Thymus (tissue), 11 donors: ENCODE measurements at regions not wholly inside any gene's neighbourhood (a gene's known extent, or its start where the extent isn't known, plus 50 kb on each side); places are given as distances from the start of the nearest gene placed in this dataset.

Experiments
- DNase-seq, 9 donors: peaks; one replicate each; pipeline ENCODE4 v3.0.0-alpha.2; 2013; ENCODE audit warnings: low spot score in 9 of 9, low read depth in 6 of 9, missing footprints in 1 of 9
- H3K27ac ChIP-seq, 2 donors: one replicate each; pipeline ENCODE4 v1.5.1; 2013; ENCODE audit warnings: control low read depth in 1 of 2, low read depth in 1 of 2, low read length in 1 of 2, mild to moderate bottlenecking in 1 of 2, moderate library complexity in 1 of 2
- H3K27me3 ChIP-seq, 2 donors: one replicate each; pipeline ENCODE4 v1.5.1; 2013; ENCODE audit warnings: low read length in 1 of 2; ENCODE audit not compliant: control insufficient read depth in 2 of 2, insufficient read depth in 1 of 2
- H3K36me3 ChIP-seq, 2 donors: one replicate each; pipeline ENCODE4 v1.5.1; 2013; ENCODE audit warnings: low read length in 1 of 2, mild to moderate bottlenecking in 1 of 2, moderate library complexity in 1 of 2; ENCODE audit not compliant: control insufficient read depth in 2 of 2, insufficient read depth in 2 of 2
- H3K4me1 ChIP-seq, 2 donors: one replicate each; pipeline ENCODE4 v1.5.1; 2013; ENCODE audit warnings: low read length in 2 of 2; ENCODE audit not compliant: control insufficient read depth in 2 of 2, insufficient read depth in 2 of 2
- H3K4me3 ChIP-seq, 2 donors: one replicate each; pipeline ENCODE4 v1.5.1; 2013; ENCODE audit warnings: low read length in 2 of 2, control low read depth in 1 of 2, mild to moderate bottlenecking in 1 of 2
- H3K9me3 ChIP-seq, 2 donors: one replicate each; pipeline ENCODE4 v1.5.1; 2013; ENCODE audit warnings: low read length in 1 of 2, mild to moderate bottlenecking in 1 of 2; ENCODE audit not compliant: control insufficient read depth in 2 of 2, insufficient read depth in 1 of 2
- WGBS: extraction: QIAGEN DNeasy Blood & Tissue Kit; methylation state at CpG from one replicate; pipeline ENCODE4 v1.1.7; 2013; 5-methylcytosine and 5-hydroxymethylcytosine counted together
- donor health status: healthy.

DNA sequence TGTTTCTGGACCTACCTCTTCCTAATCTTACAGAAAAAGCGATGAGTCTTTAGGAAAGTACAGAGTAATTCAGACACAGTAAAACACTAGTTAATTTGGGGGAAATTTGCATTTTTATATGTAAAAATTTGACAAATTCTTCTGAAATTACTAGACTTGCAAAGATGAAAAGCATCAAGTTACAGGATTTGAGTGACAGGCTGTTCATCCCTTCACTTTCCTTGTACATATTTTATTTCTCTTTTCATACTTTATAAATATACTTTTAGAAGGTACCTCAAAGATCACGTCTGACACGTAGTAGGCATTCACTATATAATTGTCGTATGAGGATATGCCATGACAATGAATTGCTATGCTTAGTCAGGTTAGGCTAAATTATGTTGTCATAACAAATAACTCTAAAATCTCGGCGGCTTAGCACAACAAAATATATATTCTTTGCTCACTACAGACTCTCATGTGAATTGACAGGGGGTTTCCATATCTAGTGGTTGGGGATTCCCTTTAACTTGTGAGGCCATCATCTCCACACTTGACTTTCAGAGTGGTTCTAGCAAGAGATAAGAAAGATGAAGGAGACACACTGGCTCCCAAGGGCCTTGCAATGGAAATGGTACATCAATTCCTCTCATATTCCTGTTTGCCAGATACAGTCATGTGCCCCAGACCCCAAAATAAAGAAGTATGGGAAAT lies 154.1 kb upstream of the TUT7 start:
- Histone ChIP-seq H3K27ac (no peak overlapping the region), H3K4me3 (no peak overlapping the region), H3K9me3 (no peaks in the 10 kb centered on the region), H3K4me1 (no peaks in the 10 kb centered on the region), H3K36me3 (no peaks in the 10 kb centered on the region), H3K27me3 (no peaks in the 10 kb centered on the region)
- no peak for DNase-seq
- 94% methylated on average over 6 of the region's 6 CpGs for WGBS

- Histone ChIP-seq H3K27ac (no peak overlapping the region), H3K9me3 (no peaks in the 10 kb centered on the region), H3K4me1 (no peaks in the 10 kb centered on the region), H3K36me3 (no peaks in the 10 kb centered on the region), H3K4me3 (no peak overlapping the region), H3K27me3 (no peaks in the 10 kb centered on the region)
- 84% methylated on average over 6 of the region's 6 CpGs for WGBS
- DNase-seq, result no peak
Observed at GRCh38 chr9:86507212-86507630, 153.0 kb upstream of the TUT7 start.

- no peak overlapping the region for H3K4me3 ChIP-seq
- H3K36me3 ChIP-seq, result no peaks in the 10 kb centered on the region
- no peaks in the 10 kb centered on the region for H3K4me1 ChIP-seq
- H3K27me3 ChIP-seq, result no peaks in the 10 kb centered on the region
- DNase-seq, result no peak
- no peaks in the 10 kb centered on the region for H3K9me3 ChIP-seq
- WGBS, result 96% methylated on average over 6 of the region's 6 CpGs
- H3K27ac ChIP-seq, result no peak overlapping the region
Observed at GRCh38 chr9:86503942-86504341, 149.7 kb upstream of the TUT7 start.

DNA sequence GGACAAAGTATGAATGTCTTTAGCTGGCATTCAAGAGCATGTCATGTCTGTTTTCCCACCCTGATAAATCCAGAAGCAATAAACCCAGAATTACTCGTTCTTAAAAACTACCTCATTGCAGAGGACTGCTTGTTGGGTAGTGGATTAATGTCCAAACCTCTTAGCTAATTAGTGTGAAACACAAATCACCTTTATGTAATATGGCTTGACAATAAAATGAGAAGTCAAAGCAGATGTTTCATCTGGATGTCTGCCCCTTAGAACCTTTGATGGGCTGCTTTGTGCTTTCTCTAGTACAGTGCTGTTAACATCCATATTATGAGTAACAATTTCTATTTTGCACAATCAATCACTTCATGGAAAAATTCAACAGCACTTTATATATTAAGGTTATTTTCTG lies 149.1 kb upstream of the TUT7 start:
- Histone ChIP-seq H3K36me3 (no peaks in the 10 kb centered on the region), H3K27me3 (no peaks in the 10 kb centered on the region), H3K4me3 (no peak overlapping the region), H3K9me3 (no peaks in the 10 kb centered on the region), H3K27ac (no peak overlapping the region), H3K4me1 (no peaks in the 10 kb centered on the region)
- DNase-seq, result no peak
- WGBS, result 86% methylated on average over 1 of the region's 1 CpG

GRCh38 chr9:86500667-86501435 lies 146.6 kb upstream of the TUT7 start:
- DNase-seq, result no peak
- no peaks in the 10 kb centered on the region for H3K27me3 ChIP-seq
- H3K36me3 ChIP-seq, result no peaks in the 10 kb centered on the region
- 78% methylated on average over 9 of the region's 9 CpGs for WGBS
- no peak overlapping the region for H3K27ac ChIP-seq
- H3K4me1 ChIP-seq, result no peaks in the 10 kb centered on the region
- no peak overlapping the region for H3K4me3 ChIP-seq
- H3K9me3 ChIP-seq, result no peaks in the 10 kb centered on the region

DNA sequence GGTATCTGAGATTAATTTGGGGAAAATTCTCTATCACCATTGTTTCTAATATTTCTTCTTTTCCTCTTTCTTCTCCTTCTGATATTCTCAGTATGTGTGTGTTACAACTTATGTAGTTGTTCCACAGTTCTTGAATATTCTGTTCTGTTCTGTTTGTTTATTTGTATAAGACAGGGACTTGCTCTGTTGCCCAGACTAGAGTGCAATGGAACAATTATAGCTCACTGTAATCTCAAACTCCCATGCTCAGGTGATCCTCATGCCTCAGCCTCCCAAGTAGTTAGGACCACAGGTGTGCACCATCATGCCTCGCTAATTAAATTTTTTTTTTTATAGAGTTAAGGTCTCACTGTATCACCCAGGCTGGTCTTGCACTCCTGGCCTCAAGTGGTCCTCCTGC lies 145.8 kb upstream of the TUT7 start:
- Histone ChIP-seq H3K9me3 (no peaks in the 10 kb centered on the region), H3K27me3 (no peaks in the 10 kb centered on the region), H3K27ac (no peak overlapping the region), H3K4me1 (no peaks in the 10 kb centered on the region), H3K36me3 (no peaks in the 10 kb centered on the region), H3K4me3 (no peak overlapping the region)
- DNase-seq, result no peak
- 96% methylated on average over 1 of the region's 1 CpG for WGBS

GRCh38 chr9:86494644-86495111 lies 140.5 kb upstream of the TUT7 start:
- H3K4me3 ChIP-seq, result no peak overlapping the region
- no peaks in the 10 kb centered on the region for H3K36me3 ChIP-seq
- H3K4me1 ChIP-seq, result no peaks in the 10 kb centered on the region
- H3K27ac ChIP-seq, result no peak overlapping the region
- 53% methylated on average over 5 of the region's 5 CpGs for WGBS
- no peaks in the 10 kb centered on the region for H3K9me3 ChIP-seq
- no peak for DNase-seq
- H3K27me3 ChIP-seq, result no peaks in the 10 kb centered on the region

DNA sequence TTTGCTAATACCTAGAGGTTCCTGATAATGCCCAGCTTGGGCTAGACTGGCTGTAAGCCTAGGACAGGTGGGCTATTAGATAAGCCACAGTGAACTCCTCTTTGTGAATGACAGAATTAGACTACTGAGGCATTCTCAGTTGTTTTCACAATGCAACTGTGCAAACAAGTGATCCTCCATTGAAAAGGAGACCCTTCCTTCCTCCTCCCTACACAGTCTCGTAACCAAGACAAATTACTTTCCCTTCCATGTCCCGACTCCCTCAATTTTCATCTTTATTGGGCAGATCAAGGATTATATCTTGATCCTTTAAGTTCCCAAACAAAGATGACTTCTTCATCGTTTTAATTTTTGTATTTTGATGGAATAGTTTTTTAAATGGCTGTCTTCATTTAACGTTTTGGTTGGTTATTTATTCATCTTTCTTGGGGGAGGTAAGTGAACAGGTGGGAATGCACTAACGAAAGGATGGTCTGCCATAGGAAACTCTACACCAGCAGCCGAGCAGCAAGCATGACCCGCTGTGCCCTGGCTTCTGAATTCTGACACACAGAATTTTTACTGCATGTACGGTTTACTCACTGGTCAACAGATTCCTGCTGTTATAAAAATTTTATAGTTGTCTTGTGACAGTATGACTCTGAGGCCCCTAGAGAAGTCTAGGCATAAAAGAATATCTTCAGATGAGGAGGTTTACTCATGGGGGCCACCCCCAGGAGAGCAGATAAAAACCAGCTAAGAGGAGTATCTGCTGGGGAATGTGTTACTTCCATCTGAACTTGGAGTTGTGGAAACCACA lies 137.5 kb upstream of the TUT7 start:
- Histone ChIP-seq H3K4me1 (no peaks in the 10 kb centered on the region), H3K4me3 (no peak overlapping the region), H3K9me3 (no peaks in the 10 kb centered on the region), H3K27ac (no peak overlapping the region), H3K36me3 (no peaks in the 10 kb centered on the region), H3K27me3 (no peaks in the 10 kb centered on the region)
- WGBS, result 81% methylated on average over 8 of the region's 8 CpGs
- no peak for DNase-seq

GRCh38 chr9:86488794-86489193 lies 134.6 kb upstream of the TUT7 start:
- Histone ChIP-seq H3K27ac (no peak overlapping the region), H3K9me3 (no peaks in the 10 kb centered on the region), H3K27me3 (no peaks in the 10 kb centered on the region), H3K4me3 (no peak overlapping the region), H3K4me1 (no peaks in the 10 kb centered on the region), H3K36me3 (no peaks in the 10 kb centered on the region)
- 96% methylated on average over 7 of the region's 7 CpGs for WGBS
- no peak for DNase-seq
